K562 (cell line): ENCODE measurements at regions not wholly inside any gene's neighbourhood (a gene's known extent, or its start where the extent isn't known, plus 50 kb on each side); places are given as distances from the start of the nearest gene placed in this dataset.
"Not testable (repeated sequence)": the region's sequence is repeated elsewhere in the genome, so short reads cannot be mapped to it uniquely, and the experiment has no call there.

Experiments used
- ATAC-seq: fragments of 200-7000 bp; cut with Tn5 transposase; 3 replicates; pipeline ENCODE4 v1.9.1; 2020; ENCODE audit warnings: moderate library complexity
- BruUV-seq: library from RNA; stranded (reverse); fragments of 400-500 nt; replicated peaks from 2 replicates; lab custom pipeline; 2021; lab: Mats Ljungman, UMichigan
- CTCF ChIA-PET: fragments of 300-600 bp; formaldehyde crosslinking; extraction: SDS; loops from one replicate; lab custom pipeline; 2021; ENCODE audit warnings: low intra/inter-chr PET ratio; lab: Yijun Ruan, JAX
- POLR2A ChIA-PET: fragments of 300-600, 350-650 bp; sonication (Branson Sonifier 250); formaldehyde crosslinking; extraction: SDS; loops from one replicate; lab custom pipeline; 2021; ENCODE audit warnings: antibody characterized with exemption, inconsistent platforms; lab: Yijun Ruan, JAX
- DNase-seq, 4 experiments: peaks; one replicate each; pipeline versions ENCODE4 v3.0.0 to v3.0.0-alpha.2; 2011 to 2018; ENCODE audit warnings: low spot score in 3 of 4, mixed read lengths in 3 of 4; ENCODE audit errors: extremely low read depth in 1 of 4
- FAIRE-seq: peaks from 2 replicates; lab custom pipeline; 2011; peaks lifted over from hg19 to GRCh38; lab: Jason Lieb, UNC
- H2AFZ ChIP-seq: 2 replicates; pipeline ENCODE4 v1.6.0; 2011; ENCODE audit warnings: low read depth, low read length, control low read depth, inconsistent platforms
- H3K27ac ChIP-seq: fragments of 200-600 bp; 3 replicates; pipeline ENCODE4 v1.8.0; 2011; ENCODE audit warnings: low read depth, mild to moderate bottlenecking, control low read depth, inconsistent platforms, low read length, moderate library complexity, mixed read lengths; ENCODE audit errors: extremely low read depth
- H3K27me3 ChIP-seq, 2 experiments: fragments of 300-600 bp in 1 of 2; 2 replicates in 1 of 2; 3 replicates in 1 of 2; pipeline versions ENCODE4 v1.6.0 to v1.8.0; 2011; ENCODE audit warnings: inconsistent platforms in 2 of 2, low read length in 2 of 2, mild to moderate bottlenecking in 1 of 2, mixed read lengths in 1 of 2, moderate library complexity in 1 of 2; ENCODE audit not compliant: control insufficient read depth in 2 of 2, insufficient read depth in 2 of 2
- H3K36me3 ChIP-seq: fragments of 300-600 bp; 3 replicates; pipeline ENCODE4 v1.8.0; 2011; ENCODE audit warnings: mild to moderate bottlenecking, low read length, inconsistent platforms; ENCODE audit not compliant: control insufficient read depth, insufficient read depth
- H3K4me1 ChIP-seq, 2 experiments: fragments of 200-600 bp in 1 of 2; replicated peaks in 1 of 2; 2 replicates in 1 of 2; 3 replicates in 1 of 2; pipeline versions ENCODE4 v1.5.1 to v1.8.0; 2011; ENCODE audit warnings: inconsistent platforms in 2 of 2, low read length in 2 of 2, mild to moderate bottlenecking in 1 of 2, mixed read lengths in 1 of 2, moderate library complexity in 1 of 2; ENCODE audit not compliant: control insufficient read depth in 2 of 2, insufficient read depth in 2 of 2
- H3K4me2 ChIP-seq: 2 replicates; pipeline ENCODE4 v1.6.1; 2011; ENCODE audit warnings: low read length, control low read depth, inconsistent platforms, mixed read lengths; ENCODE audit not compliant: insufficient read depth
- H3K4me3 ChIP-seq: fragments of 200-600 bp; sonication (generic), shearing (Covaris generic); 2 replicates; pipeline ENCODE4 v1.5.1; 2016; ENCODE audit warnings: control low read depth, inconsistent platforms
- H3K79me2 ChIP-seq: fragments of 200-600 bp; 3 replicates; pipeline ENCODE4 v1.8.0; 2011; ENCODE audit warnings: low read length, inconsistent platforms; ENCODE audit not compliant: control insufficient read depth, insufficient read depth
- H3K9ac ChIP-seq, 2 experiments: 2 replicates each; pipeline versions ENCODE4 v1.6.0 to v1.6.1; 2011; ENCODE audit warnings: low read depth in 2 of 2, low read length in 2 of 2, control low read depth in 1 of 2, inconsistent platforms in 1 of 2, mild to moderate bottlenecking in 1 of 2, mixed read lengths in 1 of 2; ENCODE audit not compliant: insufficient read depth in 1 of 2
- H3K9me1 ChIP-seq: one replicate; pipeline ENCODE4 v1.6.0; 2011; ENCODE audit warnings: inconsistent platforms, mild to moderate bottlenecking, low read length, moderate library complexity; ENCODE audit not compliant: control insufficient read depth, insufficient read depth
- H3K9me3 ChIP-seq: replicated peaks from 2 replicates; pipeline ENCODE4 v1.5.1; 2011; ENCODE audit warnings: low read depth, low read length, inconsistent platforms; ENCODE audit not compliant: control insufficient read depth, insufficient read depth
- H4K20me1 ChIP-seq: replicated peaks from 2 replicates; pipeline ENCODE4 v1.6.1; 2011; ENCODE audit warnings: low read length, inconsistent platforms, mixed read lengths; ENCODE audit not compliant: control insufficient read depth, insufficient read depth
- ATF1 ChIP-seq, 2 experiments: fragments of 450-650 bp in 1 of 2; IDR thresholded peaks; 2 replicates each; pipeline ENCODE4 v1.6.1; 2016; ENCODE audit warnings: missing compliant biosample characterization in 1 of 2, missing genetic modification characterization in 1 of 2
- DDX20 ChIP-seq: fragments of 450-650 bp; IDR thresholded peaks from 2 replicates; pipeline ENCODE4 v1.6.1; 2016; ENCODE audit warnings: missing genetic modification characterization, low read depth, mild to moderate bottlenecking, missing compliant biosample characterization, moderate library complexity
- FOXK2 ChIP-seq, 2 experiments: fragments of 450-650 bp; IDR thresholded peaks in 1 of 2; conservative IDR thresholded peaks in 1 of 2; 2 replicates each; pipeline ENCODE4 v1.6.1; 2016; ENCODE audit warnings: low read depth in 2 of 2, mild to moderate bottlenecking in 1 of 2
- KDM1A ChIP-seq, 2 experiments: fragments of 450-650 bp; IDR thresholded peaks; 2 replicates each; pipeline ENCODE4 v1.6.1; 2016; ENCODE audit warnings: mild to moderate bottlenecking in 2 of 2
- MIER1 ChIP-seq: fragments of 450-650 bp; IDR thresholded peaks from 2 replicates; pipeline ENCODE4 v1.6.1; 2016; ENCODE audit warnings: antibody characterized with exemption, mild to moderate bottlenecking, low read depth
- NR2C2 ChIP-seq, 2 experiments: fragments of 200-800 bp in 1 of 2; sonication (Bioruptor generic) in 1 of 2; sonication (generic) in 1 of 2; formaldehyde crosslinking in 1 of 2; IDR thresholded peaks; 2 replicates each; pipeline versions ENCODE4 v1.6.1 to v1.8.0; 2016 to 2022; ENCODE audit warnings: mild to moderate bottlenecking in 1 of 2, missing compliant biosample characterization in 1 of 2, missing genetic modification characterization in 1 of 2, missing genetic modification reagents in 1 of 2
- TAF7 ChIP-seq: fragments of 450-650 bp; IDR thresholded peaks from 2 replicates; pipeline ENCODE4 v1.6.1; 2016; ENCODE audit warnings: missing genetic modification characterization, missing compliant biosample characterization
- XRCC4 ChIP-seq: IDR thresholded peaks from one replicate; pipeline ENCODE4 v1.6.1; 2011; ENCODE audit not compliant: insufficient read depth, insufficient read length; ENCODE audit errors: extremely low read depth
- ZNF133 ChIP-seq: fragments of 250-450 bp; sonication (Bioruptor Pico); IDR thresholded peaks from 2 replicates; pipeline ENCODE4 v1.4.0; 2020; ENCODE audit warnings: mild to moderate bottlenecking
- ZNF175 ChIP-seq: fragments of 200-800 bp; sonication (Bioruptor generic); IDR thresholded peaks from 2 replicates; pipeline ENCODE4 v1.6.1; 2016; ENCODE audit warnings: low read depth, mild to moderate bottlenecking, missing genetic modification characterization, missing compliant biosample characterization
- ZNF354B ChIP-seq: fragments of 250-450 bp; sonication (Bioruptor Pico); IDR thresholded peaks from 2 replicates; pipeline ENCODE4 v1.4.0; 2020
- ZNF41 ChIP-seq: fragments of 250-450 bp; sonication (Bioruptor Pico); conservative IDR thresholded peaks from 2 replicates; pipeline ENCODE4 v1.4.0; 2020; ENCODE audit warnings: mild to moderate bottlenecking
- WGBS: fragments of 100-300 bp; shearing (Covaris generic); methylation state at CpG from one replicate; pipeline ENCODE4 v1.1.6; 2016; ENCODE audit warnings: low coverage, mixed read lengths; ENCODE audit not compliant: insufficient coverage; ENCODE audit errors: missing lambda C conversion rate; 5-methylcytosine and 5-hydroxymethylcytosine counted together
- in situ Hi-C: fragments of 300-500 bp; cut with MboI; formaldehyde crosslinking; loops from 4 replicates; pipeline ENCODE4 v1.15.0; 2018; ENCODE audit warnings: inconsistent platforms, mixed read lengths
- intact Hi-C: fragments of 100-400 bp; cut with micrococcal nuclease; formaldehyde crosslinking; loops from 2 replicates; pipeline ENCODE4 v1.14.2; 2022

- TF ChIP-seq NR2C2, ATF1 (CRISPR knock-in tag; IDR thresholded peaks at IDR 0.05): not testable (repeated sequence)
- TF ChIP-seq NR2C2 (tag; IDR thresholded peaks at IDR 0.05) = peak; percentile 70; the same call in 1 of the 2 replicates
- 0 out of 2 replicates have a peak, but pooled peaks have one; percentile 58 for TF ChIP-seq TAF7 (tag)
- peak; percentile 68 for TF ChIP-seq ZNF175 (CRISPR knock-in tag)
- peak in 1 of 2 experiments; percentile 31; a peak in 1 of 4 replicates for TF ChIP-seq KDM1A (IDR thresholded peaks at IDR 0.05)
- 0 out of 2 replicates have a peak, but pooled peaks have one; percentile 42 for TF ChIP-seq ATF1 (tag; IDR thresholded peaks at IDR 0.05)
These were observed 95.6 kb upstream of the CHD2 start (continued) for GRCh38 chr15:92804610-92804936.

GRCh38 chr15:92805080-92805690 lies 94.9 kb upstream of the CHD2 start:
- ChIA-PET POLR2A (interaction anchor here (0.7 to 1.4 kb wide), 4 partner anchors 77 to 245 kb away, joined by 3 to 6 read pairs (median 4); no protein-coding TSS in a partner anchor), CTCF (no interaction called here)
- no peaks in the 10 kb centered on the region for H4K20me1 ChIP-seq
- no TSS peak for BruUV-seq
- peak overlapping the region; percentile 70; the same call in 1 of the 2 replicates for H3K4me2 ChIP-seq
- intact Hi-C loops (no loop called here), in situ Hi-C loops (no loop called here)
- no peaks in the 10 kb centered on the region for H3K36me3 ChIP-seq
- no peak for DNase-seq
- H3K9me3 ChIP-seq = no peaks in the 10 kb centered on the region
- WGBS = 73% methylated on average over 9 of the region's 10 CpGs
- H3K79me2 ChIP-seq = peaks cover 21% of the 10 kb centered on the region
- no peak overlapping the region for H3K4me3 ChIP-seq
- H3K9me1 ChIP-seq = no peaks in the 10 kb centered on the region
- H3K4me1 ChIP-seq = peaks cover 39 to 48% of the 10 kb centered on the region in 2 experiments
- TF ChIP-seq MIER1 (no peak), ZNF354B (CRISPR knock-in tag) (no peak), ZNF133 (no peak), FOXK2 (conservative IDR thresholded peaks at IDR 0.05 in 1 of 2, IDR thresholded peaks at IDR 0.05 in 1 of 2; ENCODE audit: low read depth in 2 of 2) (no peak), ZNF41 (CRISPR knock-in tag) (no peak), DDX20 (tag) (0 out of 2 replicates have a peak, but pooled peaks have one; percentile 26), XRCC4 (no peak)
- H3K27ac ChIP-seq = peak overlapping the region; percentile 99
- no peak for FAIRE-seq
- no peak for ATAC-seq
- no peaks in the 10 kb centered on the region for H3K27me3 ChIP-seq
- peak overlapping the region; percentile 25; the same call in 1 of the 2 replicates for H2AFZ ChIP-seq
- peak overlapping the region; percentile 70 to 81; a peak in 2 of 4 replicates for H3K9ac ChIP-seq

GRCh38 chr15:92806171-92806570 lies 94.0 kb upstream of the CHD2 start:
- H3K27ac ChIP-seq = peak overlapping the region; percentile 99; the same call in 1 of the 3 replicates
- H4K20me1 ChIP-seq, FAIRE-seq, DNase-seq, intact Hi-C loops, H3K4me2 ChIP-seq, ATAC-seq, H3K4me3 ChIP-seq, H3K9ac ChIP-seq, H2AFZ ChIP-seq, H3K9me3 ChIP-seq, in situ Hi-C loops, CTCF ChIA-PET, H3K36me3 ChIP-seq, H3K27me3 ChIP-seq, H3K9me1 ChIP-seq, BruUV-seq: not testable (repeated sequence)
- POLR2A ChIA-PET = interaction anchor here (1.0 kb wide), 2 partner anchors 76 to 122 kb away, joined by 3 to 6 read pairs; no protein-coding TSS in a partner anchor
- 89% methylated on average over 11 of the region's 11 CpGs for WGBS
- peaks cover 39 to 46% of the 10 kb centered on the region in 2 experiments for H3K4me1 ChIP-seq
- peaks cover 30% of the 10 kb centered on the region for H3K79me2 ChIP-seq
